Spleen (tissue), 7 donors: ENCODE measurements at regions not wholly inside any gene's neighbourhood (a gene's known extent, or its start where the extent isn't known, plus 50 kb on each side); places are given as distances from the start of the nearest gene placed in this dataset.

Experiments
- POLR2A ChIP-seq, 3 donors: fragments of 450-650 bp; IDR thresholded peaks; one replicate each; pipeline ENCODE4 v1.5.1; 2017; ENCODE audit warnings: antibody characterized with exemption in 3 of 3, mild to moderate bottlenecking in 1 of 3
- POLR2AphosphoS5 ChIP-seq, 3 donors: sonication (generic); formaldehyde crosslinking; IDR thresholded peaks; one replicate each; pipeline ENCODE4 v1.5.1; 2017; ENCODE audit warnings: antibody characterized with exemption in 3 of 3
- TF ChIP-seq, protein P1 (sequence below), 11 experiments: fragments of 200-600 bp in 7 of 11; fragments of 450-650 bp in 4 of 11; sonication (generic) in 4 of 11; IDR thresholded peaks in 8 of 11; conservative IDR thresholded peaks in 3 of 11; 1 replicate in 7 of 11; 2 replicates in 4 of 11; pipeline versions ENCODE4 v1.4.0 to v1.8.0; 2016 to 2021; ENCODE audit warnings: antibody characterized with exemption in 11 of 11, inconsistent platforms in 4 of 11, mild to moderate bottlenecking in 1 of 11
- donor health status: DM: no; HTN: no; CAD: no; lungs with moderate emphysema.
- donor health status: DM: no; HTN: no; CAD: no.
- donor health status: DM: no; HTN: no; CAD: no.

DNA sequence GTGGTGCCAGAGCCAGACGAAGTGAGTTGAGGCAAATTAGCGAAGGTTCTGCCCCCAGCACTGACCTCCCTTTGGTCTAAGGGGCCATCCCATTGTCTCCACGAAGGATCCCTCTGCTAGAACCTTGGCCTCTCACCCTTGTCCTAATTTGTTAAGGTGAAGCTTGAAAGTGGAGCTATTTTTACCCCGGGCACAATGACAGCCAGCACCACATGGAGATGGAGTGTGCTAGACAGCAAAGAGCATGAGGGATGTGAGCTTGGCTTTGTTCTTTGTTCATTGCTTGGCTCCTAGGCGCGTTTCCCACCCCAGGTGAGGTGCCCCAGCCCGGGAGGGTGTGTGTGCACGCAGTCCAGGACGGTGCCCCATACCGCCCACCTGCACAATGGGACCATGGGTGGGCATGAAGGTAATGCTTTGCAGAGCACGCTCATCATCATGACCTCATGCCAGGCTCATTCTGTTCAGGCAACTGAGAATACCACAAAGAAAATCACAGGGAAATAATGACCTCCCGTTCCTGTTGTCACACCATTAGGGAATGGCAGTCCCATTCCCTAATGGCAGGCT, 361.0 kb upstream of the FZD8 start:
- TF ChIP-seq POLR2A (IDR thresholded peaks at IDR 0.05) (no peak), POLR2AphosphoS5 (IDR thresholded peaks at IDR 0.05) (no peak)
- TF ChIP-seq, protein P1, sequence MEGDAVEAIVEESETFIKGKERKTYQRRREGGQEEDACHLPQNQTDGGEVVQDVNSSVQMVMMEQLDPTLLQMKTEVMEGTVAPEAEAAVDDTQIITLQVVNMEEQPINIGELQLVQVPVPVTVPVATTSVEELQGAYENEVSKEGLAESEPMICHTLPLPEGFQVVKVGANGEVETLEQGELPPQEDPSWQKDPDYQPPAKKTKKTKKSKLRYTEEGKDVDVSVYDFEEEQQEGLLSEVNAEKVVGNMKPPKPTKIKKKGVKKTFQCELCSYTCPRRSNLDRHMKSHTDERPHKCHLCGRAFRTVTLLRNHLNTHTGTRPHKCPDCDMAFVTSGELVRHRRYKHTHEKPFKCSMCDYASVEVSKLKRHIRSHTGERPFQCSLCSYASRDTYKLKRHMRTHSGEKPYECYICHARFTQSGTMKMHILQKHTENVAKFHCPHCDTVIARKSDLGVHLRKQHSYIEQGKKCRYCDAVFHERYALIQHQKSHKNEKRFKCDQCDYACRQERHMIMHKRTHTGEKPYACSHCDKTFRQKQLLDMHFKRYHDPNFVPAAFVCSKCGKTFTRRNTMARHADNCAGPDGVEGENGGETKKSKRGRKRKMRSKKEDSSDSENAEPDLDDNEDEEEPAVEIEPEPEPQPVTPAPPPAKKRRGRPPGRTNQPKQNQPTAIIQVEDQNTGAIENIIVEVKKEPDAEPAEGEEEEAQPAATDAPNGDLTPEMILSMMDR (IDR thresholded peaks at IDR 0.05 in 8 of 11, conservative IDR thresholded peaks at IDR 0.05 in 3 of 11): no peak
